ENCODE measurements at regions not wholly inside any gene's neighbourhood (a gene's known extent, or its start where the extent isn't known, plus 50 kb on each side); places are given as distances from the start of the nearest gene placed in this dataset.

DNA sequence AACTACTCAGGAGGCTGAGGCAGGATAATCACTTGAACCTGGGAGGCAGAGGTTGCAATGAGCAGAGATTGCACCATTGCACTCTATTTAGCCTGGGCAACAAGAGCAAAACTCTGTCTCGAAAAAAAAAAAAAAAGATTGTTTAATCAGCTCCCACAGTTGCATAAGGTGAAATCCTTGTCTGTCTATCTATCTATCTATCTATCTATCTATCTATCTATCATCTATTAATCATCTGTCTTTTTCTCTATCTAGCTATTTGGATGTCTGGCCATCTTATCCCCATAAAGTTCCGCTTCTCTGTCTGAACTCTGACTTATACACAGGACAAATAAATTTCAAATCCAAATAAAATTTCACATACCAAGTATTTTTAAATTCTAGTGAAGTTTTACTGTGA is 223.2 kb upstream of the PGRMC2 start:
- no peak overlapping the region for H3K9ac ChIP-seq (ENCODE audit: insufficient read length, low read depth)
- no peaks in the 10 kb centered on the region for H3K36me3 ChIP-seq (ENCODE audit: insufficient read depth, insufficient read length, low read length)
- H3K4me3 ChIP-seq (ENCODE audit: insufficient read length, low read depth): no peak overlapping the region
- H3K4me1 ChIP-seq (ENCODE audit: insufficient read depth, insufficient read length): peaks cover 2% of the 10 kb centered on the region
- no peaks in the 10 kb centered on the region for H3K27me3 ChIP-seq (ENCODE audit: insufficient read depth, insufficient read length)
- H3K9me3 ChIP-seq (ENCODE audit: insufficient read depth, low read length): 0 out of 2 replicates have a peak, but pooled peaks cover 4% of the 10 kb centered on the region
- DNase-seq (ENCODE audit: low read depth, low spot score): no peak
- no peak for TF ChIP-seq SUZ12 (IDR thresholded peaks at IDR 0.05; ENCODE audit: extremely low read depth, insufficient read depth, insufficient read length)
- TF ChIP-seq ZNF274 (IDR thresholded peaks at IDR 0.05; ENCODE audit: low read depth, low read length): no peak
- no peak for TF ChIP-seq YY1 (IDR thresholded peaks at IDR 0.05; ENCODE audit: insufficient read depth, insufficient read length)

DNA sequence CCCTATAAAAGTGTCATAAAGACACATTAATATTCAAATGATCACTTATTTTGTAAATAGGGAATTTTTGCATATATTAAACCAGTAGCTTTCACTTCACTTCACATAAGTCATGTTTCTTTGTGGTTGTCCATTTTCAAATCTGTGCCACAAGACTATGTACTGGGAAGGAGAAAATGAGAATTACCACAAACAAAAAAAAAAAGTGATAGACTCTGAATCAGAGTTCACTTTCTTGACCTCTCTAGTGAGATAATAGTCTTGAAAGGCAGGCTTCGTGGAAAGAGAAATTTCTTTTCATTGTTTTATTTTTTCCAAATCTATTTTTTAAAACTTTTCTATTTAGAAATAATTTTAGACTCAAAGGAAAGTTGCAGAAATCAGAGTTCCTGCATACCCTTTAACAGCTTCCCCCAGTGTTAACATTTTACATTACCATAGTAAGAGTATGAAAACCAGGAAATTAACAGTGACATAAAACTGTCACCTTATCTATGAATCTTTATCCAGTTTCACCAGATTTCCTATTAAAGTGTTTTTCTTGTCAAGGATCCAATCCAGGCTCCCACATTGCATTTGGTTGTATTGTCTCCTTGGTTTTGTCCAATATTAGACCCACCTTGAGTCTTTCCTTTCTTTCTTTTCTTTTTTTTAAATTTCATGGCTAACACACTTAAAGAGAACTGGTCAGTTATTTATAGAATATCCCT is 215.4 kb upstream of the PGRMC2 start:
- no peak for DNase-seq (ENCODE audit: low read depth, low spot score)
- H3K4me3 ChIP-seq (ENCODE audit: insufficient read length, low read depth): no peak overlapping the region
- H3K9ac ChIP-seq (ENCODE audit: insufficient read length, low read depth): no peak overlapping the region

DNA sequence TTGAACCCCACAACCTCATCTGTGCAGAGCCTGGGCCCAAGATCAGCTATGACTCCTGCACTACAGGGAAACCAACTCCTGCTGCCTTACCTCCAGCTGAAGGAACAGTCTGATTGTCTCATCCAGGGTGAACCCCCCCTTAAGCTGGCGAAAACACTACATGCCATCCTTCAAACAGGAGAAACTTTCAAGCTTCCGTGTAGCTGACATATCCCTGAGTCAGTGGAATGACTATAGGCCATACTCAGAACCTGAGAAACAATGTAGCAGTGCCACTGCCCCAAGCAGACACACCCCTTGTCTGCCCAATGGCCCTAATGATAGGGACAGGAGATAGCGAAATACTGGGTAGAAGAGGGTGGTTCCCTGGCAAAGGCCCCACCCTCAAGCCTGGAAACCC is 213.6 kb upstream of the PGRMC2 start:
- Histone ChIP-seq H3K4me1 (ENCODE audit: insufficient read depth, insufficient read length) (no peaks in the 10 kb centered on the region), H3K9me3 (ENCODE audit: insufficient read depth, low read length) (peaks cover 24% of the 10 kb centered on the region; the same call in 1 of the 2 replicates), H3K4me3 (ENCODE audit: insufficient read length, low read depth) (no peak overlapping the region), H3K36me3 (ENCODE audit: insufficient read depth, insufficient read length, low read length) (no peaks in the 10 kb centered on the region), H3K9ac (ENCODE audit: insufficient read length, low read depth) (no peak overlapping the region), H3K27me3 (ENCODE audit: insufficient read depth, insufficient read length) (no peaks in the 10 kb centered on the region)
- no peak for DNase-seq (ENCODE audit: low read depth, low spot score)
- TF ChIP-seq SUZ12 (IDR thresholded peaks at IDR 0.05; ENCODE audit: extremely low read depth, insufficient read depth, insufficient read length) (no peak), ZNF274 (IDR thresholded peaks at IDR 0.05; ENCODE audit: low read depth, low read length) (no peak)

More for the DNA sequence above, 215.4 kb upstream of the PGRMC2 start:
- Histone ChIP-seq H3K4me1 (ENCODE audit: insufficient read depth, insufficient read length) (no peaks in the 10 kb centered on the region), H3K27me3 (ENCODE audit: insufficient read depth, insufficient read length) (no peaks in the 10 kb centered on the region), H3K9me3 (ENCODE audit: insufficient read depth, low read length) (peaks cover 10% of the 10 kb centered on the region; the same call in 1 of the 2 replicates), H3K36me3 (ENCODE audit: insufficient read depth, insufficient read length, low read length) (no peaks in the 10 kb centered on the region)
- TF ChIP-seq SUZ12 (IDR thresholded peaks at IDR 0.05; ENCODE audit: extremely low read depth, insufficient read depth, insufficient read length) (no peak), ZNF274 (IDR thresholded peaks at IDR 0.05; ENCODE audit: low read depth, low read length) (no peak), YY1 (IDR thresholded peaks at IDR 0.05; ENCODE audit: insufficient read depth, insufficient read length) (no peak)

DNA sequence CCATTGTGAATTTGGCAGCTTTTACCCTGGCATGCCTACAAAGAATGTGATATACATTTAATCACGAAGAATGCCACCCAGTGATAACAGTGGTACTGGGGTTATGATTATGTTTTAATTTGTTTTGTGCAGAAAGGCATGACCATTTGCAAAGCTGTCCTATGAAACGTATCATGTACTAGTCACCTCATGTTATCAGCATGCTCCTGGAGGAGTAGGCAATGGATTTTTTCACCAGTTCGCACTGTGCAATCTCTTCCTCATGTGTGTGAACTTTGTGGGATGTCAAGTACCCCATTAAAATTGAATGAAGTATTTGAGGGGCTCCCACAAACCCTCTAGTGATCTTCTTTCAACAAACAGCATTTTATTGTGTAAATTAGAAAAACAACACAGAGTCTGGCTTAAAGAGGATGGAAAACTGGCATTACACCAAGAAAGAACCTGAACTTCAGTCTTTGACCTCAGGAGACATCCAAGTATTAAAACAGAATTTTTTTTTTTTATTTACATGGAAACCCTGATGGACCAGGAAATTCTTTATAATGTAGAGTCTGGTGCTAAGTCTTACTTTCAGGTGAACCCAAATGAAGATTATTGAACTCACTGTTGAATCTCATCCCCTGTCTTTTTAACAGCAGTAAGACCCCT is 200.6 kb upstream of the PGRMC2 start:
- H3K4me3 ChIP-seq (ENCODE audit: insufficient read length, low read depth): no peak overlapping the region
- DNase-seq (ENCODE audit: low read depth, low spot score): no peak
- no peaks in the 10 kb centered on the region for H3K9me3 ChIP-seq (ENCODE audit: insufficient read depth, low read length)
- H3K9ac ChIP-seq (ENCODE audit: insufficient read length, low read depth): no peak overlapping the region
- no peaks in the 10 kb centered on the region for H3K4me1 ChIP-seq (ENCODE audit: insufficient read depth, insufficient read length)
- TF ChIP-seq SUZ12 (IDR thresholded peaks at IDR 0.05; ENCODE audit: extremely low read depth, insufficient read depth, insufficient read length) (no peak), YY1 (IDR thresholded peaks at IDR 0.05; ENCODE audit: insufficient read depth, insufficient read length) (no peak), ZNF274 (IDR thresholded peaks at IDR 0.05; ENCODE audit: low read depth, low read length) (no peak)
- H3K36me3 ChIP-seq (ENCODE audit: insufficient read depth, insufficient read length, low read length): no peaks in the 10 kb centered on the region
- no peaks in the 10 kb centered on the region for H3K27me3 ChIP-seq (ENCODE audit: insufficient read depth, insufficient read length)

DNA sequence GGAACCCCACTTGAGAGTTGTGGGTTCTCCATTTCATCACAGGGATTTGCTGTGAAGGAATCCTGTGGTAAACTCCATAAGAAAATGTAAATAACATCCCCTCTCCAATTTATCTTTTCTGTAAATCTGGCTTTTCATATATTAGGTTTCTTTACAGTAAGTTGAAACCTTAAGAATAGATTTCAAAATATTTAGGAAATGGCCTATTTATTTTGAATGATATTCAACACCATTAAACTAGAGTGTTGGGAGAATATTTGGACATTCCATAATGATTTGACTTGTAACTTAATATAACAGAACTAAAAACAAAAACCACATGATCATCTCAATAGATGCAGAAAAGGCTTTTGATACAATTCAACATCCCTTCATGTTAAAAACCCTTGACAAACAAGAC is 197.3 kb upstream of the PGRMC2 start:
- no peaks in the 10 kb centered on the region for H3K36me3 ChIP-seq (ENCODE audit: insufficient read depth, insufficient read length, low read length)
- H3K9me3 ChIP-seq (ENCODE audit: insufficient read depth, low read length): peaks cover 5% of the 10 kb centered on the region; the same call in 1 of the 2 replicates
- H3K4me1 ChIP-seq (ENCODE audit: insufficient read depth, insufficient read length): no peaks in the 10 kb centered on the region
- DNase-seq (ENCODE audit: low read depth, low spot score): no peak
- no peak overlapping the region for H3K4me3 ChIP-seq (ENCODE audit: insufficient read length, low read depth)
- TF ChIP-seq ZNF274 (IDR thresholded peaks at IDR 0.05; ENCODE audit: low read depth, low read length): no peak
- H3K9ac ChIP-seq (ENCODE audit: insufficient read length, low read depth): no peak overlapping the region
- no peaks in the 10 kb centered on the region for H3K27me3 ChIP-seq (ENCODE audit: insufficient read depth, insufficient read length)

DNA sequence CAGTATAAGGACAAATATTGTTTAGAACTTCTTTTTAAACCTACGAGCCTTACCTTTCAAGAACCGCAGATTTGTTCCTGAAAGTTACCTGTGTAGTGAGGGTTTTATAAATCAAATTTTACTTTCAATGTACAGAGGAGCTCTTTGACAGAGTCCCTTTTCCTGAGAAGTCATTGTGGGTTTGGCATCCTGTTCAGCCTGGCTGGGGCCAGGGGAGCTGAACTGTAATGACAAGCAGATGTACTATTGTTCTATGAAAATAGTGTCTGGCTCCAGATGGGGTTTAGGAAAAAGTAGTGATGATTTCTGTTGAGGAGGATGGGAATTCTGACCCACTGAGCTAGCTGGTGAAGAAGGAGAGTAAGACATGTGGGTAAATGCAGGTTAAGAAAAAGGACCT is 196.2 kb upstream of the PGRMC2 start:
- Histone ChIP-seq H3K4me3 (ENCODE audit: insufficient read length, low read depth) (no peak overlapping the region), H3K9me3 (ENCODE audit: insufficient read depth, low read length) (peaks cover 5% of the 10 kb centered on the region; the same call in 1 of the 2 replicates), H3K27me3 (ENCODE audit: insufficient read depth, insufficient read length) (no peaks in the 10 kb centered on the region), H3K4me1 (ENCODE audit: insufficient read depth, insufficient read length) (no peaks in the 10 kb centered on the region), H3K36me3 (ENCODE audit: insufficient read depth, insufficient read length, low read length) (no peaks in the 10 kb centered on the region), H3K9ac (ENCODE audit: insufficient read length, low read depth) (no peak overlapping the region)
- TF ChIP-seq SUZ12 (IDR thresholded peaks at IDR 0.05; ENCODE audit: extremely low read depth, insufficient read depth, insufficient read length) (no peak), ZNF274 (IDR thresholded peaks at IDR 0.05; ENCODE audit: low read depth, low read length) (no peak), YY1 (IDR thresholded peaks at IDR 0.05; ENCODE audit: insufficient read depth, insufficient read length) (no peak)
- DNase-seq (ENCODE audit: low read depth, low spot score): no peak

DNA sequence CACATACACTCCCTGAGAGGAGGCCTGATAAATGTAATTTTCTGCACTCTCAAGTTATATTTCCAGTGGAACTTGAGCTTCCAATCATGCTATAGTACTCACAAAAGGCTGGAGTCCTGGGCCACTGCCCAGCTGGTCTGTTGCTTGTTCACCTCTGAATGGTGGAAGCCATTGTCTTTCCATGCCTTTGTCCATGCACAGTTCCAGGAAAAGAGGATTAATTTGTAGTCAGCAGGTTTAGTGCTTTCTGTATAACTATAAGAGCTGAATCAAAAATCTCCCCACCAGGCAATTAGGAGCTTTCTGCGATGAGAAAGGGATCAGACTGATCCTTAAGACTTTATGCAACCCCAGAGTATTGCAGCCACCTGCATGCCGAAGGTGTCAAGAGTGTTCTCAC is 195.4 kb upstream of the PGRMC2 start:
- TF ChIP-seq ZNF274 (IDR thresholded peaks at IDR 0.05; ENCODE audit: low read depth, low read length) (no peak), YY1 (IDR thresholded peaks at IDR 0.05; ENCODE audit: insufficient read depth, insufficient read length) (no peak), SUZ12 (IDR thresholded peaks at IDR 0.05; ENCODE audit: extremely low read depth, insufficient read depth, insufficient read length) (no peak)
- Histone ChIP-seq H3K9ac (ENCODE audit: insufficient read length, low read depth) (no peak overlapping the region), H3K9me3 (ENCODE audit: insufficient read depth, low read length) (peaks cover 5% of the 10 kb centered on the region; the same call in 1 of the 2 replicates), H3K4me1 (ENCODE audit: insufficient read depth, insufficient read length) (no peaks in the 10 kb centered on the region), H3K4me3 (ENCODE audit: insufficient read length, low read depth) (no peak overlapping the region), H3K27me3 (ENCODE audit: insufficient read depth, insufficient read length) (no peaks in the 10 kb centered on the region), H3K36me3 (ENCODE audit: insufficient read depth, insufficient read length, low read length) (no peaks in the 10 kb centered on the region)
- DNase-seq (ENCODE audit: low read depth, low spot score): no peak

Measured in NT2/D1 (cell line).